HepG2 (cell line): ENCODE measurements at regions not wholly inside any gene's neighbourhood (a gene's known extent, or its start where the extent isn't known, plus 50 kb on each side); places are given as distances from the start of the nearest gene placed in this dataset.

Experiments used
- ATAC-seq: fragments of 200-7000 bp; cut with Tn5 transposase; 3 replicates; pipeline ENCODE4 v1.9.1; 2020; ENCODE audit warnings: mild to moderate bottlenecking, moderate library complexity
- BruUV-seq: library from RNA; stranded (reverse); fragments of 400-500 nt; replicated peaks from 2 replicates; lab custom pipeline; 2021; lab: Mats Ljungman, UMichigan
- CTCF ChIA-PET: fragments of 300-600 bp; formaldehyde crosslinking; extraction: SDS; loops from one replicate; lab custom pipeline; 2021; ENCODE audit warnings: low total read pairs, inconsistent platforms, low intra/inter-chr PET ratio; lab: Yijun Ruan, JAX
- POLR2A ChIA-PET: fragments of 350-600 bp; sonication (Branson Sonifier 250); formaldehyde crosslinking; loops from one replicate; lab custom pipeline; 2020; ENCODE audit warnings: antibody characterized with exemption, inconsistent platforms; lab: Yijun Ruan, JAX
- DNase-seq: peaks from one replicate; pipeline ENCODE4 v3.0.0-alpha.2; 2015; ENCODE audit warnings: low spot score
- FAIRE-seq: peaks from 3 replicates; lab custom pipeline; 2011; peaks lifted over from hg19 to GRCh38; lab: Jason Lieb, UNC
- H2AFZ ChIP-seq: one replicate; pipeline ENCODE4 v1.6.1; 2011; ENCODE audit warnings: low read length, inconsistent platforms
- H3K27ac ChIP-seq: fragments of 300-600 bp; 3 replicates; pipeline ENCODE4 v1.8.0; 2011; ENCODE audit warnings: mixed run types, mild to moderate bottlenecking, mixed read lengths, low read length, inconsistent platforms; ENCODE audit not compliant: insufficient read depth; ENCODE audit errors: extremely low read length
- H3K27me3 ChIP-seq, 2 experiments: fragments of 200-600 bp in 1 of 2; 2 replicates in 1 of 2; 3 replicates in 1 of 2; pipeline versions ENCODE4 v1.6.0 to v1.8.0; 2011; ENCODE audit warnings: low read length in 2 of 2, mild to moderate bottlenecking in 2 of 2, moderate library complexity in 2 of 2, inconsistent platforms in 1 of 2; ENCODE audit not compliant: insufficient read depth in 2 of 2, control insufficient read depth in 1 of 2
- H3K36me3 ChIP-seq, 2 experiments: fragments of 200-600 bp in 1 of 2; replicated peaks in 1 of 2; 2 replicates in 1 of 2; 3 replicates in 1 of 2; pipeline versions ENCODE4 v1.5.1 to v1.8.0; 2011; ENCODE audit warnings: low read length in 2 of 2, inconsistent platforms in 1 of 2; ENCODE audit not compliant: insufficient read depth in 2 of 2, control insufficient read depth in 1 of 2
- H3K4me1 ChIP-seq: 2 replicates; pipeline ENCODE4 v1.5.1; 2012; ENCODE audit warnings: low read length, inconsistent platforms; ENCODE audit not compliant: insufficient read depth
- H3K4me2 ChIP-seq: 2 replicates; pipeline ENCODE4 v1.6.0; 2011; ENCODE audit warnings: low read depth, low read length, inconsistent platforms
- H3K4me3 ChIP-seq, 3 experiments: fragments of 200-600 bp in 1 of 3; sonication (generic), shearing (Covaris generic) in 1 of 3; replicated peaks in 1 of 3; 2 replicates each; pipeline ENCODE4 v1.5.1; 2011 to 2016; ENCODE audit warnings: low read length in 3 of 3, inconsistent platforms in 2 of 3, low read depth in 2 of 3, mild to moderate bottlenecking in 2 of 3, control low read depth in 1 of 3, mixed read lengths in 1 of 3; ENCODE audit not compliant: insufficient read depth in 1 of 3
- H3K79me2 ChIP-seq: one replicate; pipeline ENCODE4 v1.6.1; 2011; ENCODE audit warnings: low read length, inconsistent platforms; ENCODE audit not compliant: insufficient read depth
- H3K9ac ChIP-seq: 2 replicates; pipeline ENCODE4 v1.6.0; 2011; ENCODE audit warnings: mild to moderate bottlenecking, low read depth, low read length, inconsistent platforms; ENCODE audit not compliant: insufficient read depth
- H3K9me3 ChIP-seq: 2 replicates; pipeline ENCODE4 v1.5.1; 2012; ENCODE audit warnings: mild to moderate bottlenecking, low read length
- H4K20me1 ChIP-seq: 2 replicates; pipeline ENCODE4 v1.6.0; 2011; ENCODE audit warnings: inconsistent platforms, mild to moderate bottlenecking, low read length, moderate library complexity; ENCODE audit not compliant: insufficient read depth
- ARHGAP35 ChIP-seq: sonication (generic); formaldehyde crosslinking; IDR thresholded peaks from 2 replicates; pipeline ENCODE4 v1.9.0; 2022; ENCODE audit warnings: mild to moderate bottlenecking, inconsistent platforms, moderate library complexity, missing genetic modification reagents, borderline replicate concordance
- ELF3 ChIP-seq: IDR thresholded peaks from 2 replicates; pipeline ENCODE4 v1.6.1; 2016; ENCODE audit warnings: missing genetic modification reagents, missing compliant biosample characterization
- HNRNPK ChIP-seq: fragments of 200-400 bp; formaldehyde crosslinking; IDR thresholded peaks from 2 replicates; pipeline ENCODE4 v1.6.1; 2018; ENCODE audit warnings: low read length, low read depth, moderate library complexity, mild to moderate bottlenecking; ENCODE audit not compliant: poor library complexity, severe bottlenecking
- HOXD1 ChIP-seq: sonication (generic); formaldehyde crosslinking; IDR thresholded peaks from 2 replicates; pipeline ENCODE4 v1.5.0; 2020; ENCODE audit warnings: missing genetic modification reagents
- PPARG ChIP-seq: conservative IDR thresholded peaks from 2 replicates; pipeline ENCODE4 v1.6.1; 2016; ENCODE audit warnings: missing biosample characterization, missing genetic modification reagents
- RBM39 ChIP-seq: fragments of 200-400 bp; formaldehyde crosslinking; IDR thresholded peaks from one replicate; pipeline ENCODE4 v1.6.1; 2018; ENCODE audit warnings: antibody characterized with exemption, mild to moderate bottlenecking, low read depth, low read length; ENCODE audit not compliant: poor library complexity, severe bottlenecking
- RERE ChIP-seq: IDR thresholded peaks from 2 replicates; pipeline ENCODE4 v1.6.1; 2016; ENCODE audit warnings: low read depth, missing genetic modification reagents, missing compliant biosample characterization
- SMC3 ChIP-seq: IDR thresholded peaks from 2 replicates; pipeline ENCODE4 v1.6.1; 2011; ENCODE audit warnings: low read length, improper control_type of control experiment
- ZNF10 ChIP-seq: sonication (generic); formaldehyde crosslinking; IDR thresholded peaks from 2 replicates; pipeline ENCODE4 v1.4.0; 2020; ENCODE audit warnings: mild to moderate bottlenecking, low read depth, missing genetic modification reagents, borderline replicate concordance
- ZNF280D ChIP-seq: sonication (generic); formaldehyde crosslinking; IDR thresholded peaks from 2 replicates; pipeline ENCODE4 v1.5.1; 2020; ENCODE audit warnings: mild to moderate bottlenecking, missing genetic modification reagents
- ZNF546 ChIP-seq: sonication (generic); formaldehyde crosslinking; conservative IDR thresholded peaks from 2 replicates; pipeline ENCODE4 v1.8.1; 2023; ENCODE audit warnings: mild to moderate bottlenecking, missing genetic modification reagents
- WGBS: methylation state at CpG from one replicate; pipeline ENCODE4 v1.1.6; 2017; ENCODE audit warnings: low lambda C conversion rate; 5-methylcytosine and 5-hydroxymethylcytosine counted together
- in situ Hi-C: cut with HindIII; loops from 2 replicates; pipeline ENCODE4 v1.10.0; 2017; ENCODE audit warnings: low pct_unique_long_range_greater_than_20kb; ENCODE audit not compliant: extremely low pct_ligation_motif_present
- intact Hi-C: fragments of 100-400 bp; cut with micrococcal nuclease; formaldehyde crosslinking; loops from one replicate; pipeline ENCODE4 v1.10.0; 2022; ENCODE audit not compliant: unreplicated experiment
- TF ChIP-seq, protein P1 (sequence below): sonication (generic); formaldehyde crosslinking; IDR thresholded peaks from 2 replicates; pipeline ENCODE4 v1.5.0; 2020; ENCODE audit warnings: missing genetic modification reagents, mild to moderate bottlenecking, borderline replicate concordance
- TF ChIP-seq, protein P2 (sequence below): sonication (generic); formaldehyde crosslinking; IDR thresholded peaks from 2 replicates; pipeline ENCODE4 v1.8.0; 2022; ENCODE audit warnings: mild to moderate bottlenecking, missing genetic modification reagents, moderate library complexity

- ATAC-seq: no peak
- 56% methylated on average over 8 of the region's 10 CpGs for WGBS
- Histone ChIP-seq H3K4me3 (no peak overlapping the region), H3K4me2 (no peak overlapping the region), H3K9me3 (no peaks in the 10 kb centered on the region), H4K20me1 (no peaks in the 10 kb centered on the region), H3K79me2 (no peaks in the 10 kb centered on the region), H3K9ac (no peak overlapping the region), H3K4me1 (peaks cover 5% of the 10 kb centered on the region; the same call in 1 of the 2 replicates), H3K27ac (no peak overlapping the region), H3K36me3 (no peaks in the 10 kb centered on the region), H2AFZ (no peak overlapping the region), H3K27me3 (peaks cover 3 to 46% of the 10 kb centered on the region in 2 experiments; a peak in 3 of 5 replicates)
- ChIA-PET POLR2A (no interaction called here), CTCF (no interaction called here)
- DNase-seq: no peak
- BruUV-seq: no TSS peak
- in situ Hi-C loops: no loop called here
- FAIRE-seq: no peak
- intact Hi-C loops: no loop called here
- TF ChIP-seq PPARG (CRISPR knock-in tag) (no peak), RBM39 (no peak), HOXD1 (CRISPR knock-in tag) (no peak), ELF3 (no peak), ARHGAP35 (CRISPR knock-in tag) (no peak), ZNF280D (CRISPR knock-in tag) (no peak), HNRNPK (no peak), ZNF546 (no peak), RERE (no peak), SMC3 (no peak), ZNF10 (CRISPR knock-in tag) (no peak)
- TF ChIP-seq, protein P1, sequence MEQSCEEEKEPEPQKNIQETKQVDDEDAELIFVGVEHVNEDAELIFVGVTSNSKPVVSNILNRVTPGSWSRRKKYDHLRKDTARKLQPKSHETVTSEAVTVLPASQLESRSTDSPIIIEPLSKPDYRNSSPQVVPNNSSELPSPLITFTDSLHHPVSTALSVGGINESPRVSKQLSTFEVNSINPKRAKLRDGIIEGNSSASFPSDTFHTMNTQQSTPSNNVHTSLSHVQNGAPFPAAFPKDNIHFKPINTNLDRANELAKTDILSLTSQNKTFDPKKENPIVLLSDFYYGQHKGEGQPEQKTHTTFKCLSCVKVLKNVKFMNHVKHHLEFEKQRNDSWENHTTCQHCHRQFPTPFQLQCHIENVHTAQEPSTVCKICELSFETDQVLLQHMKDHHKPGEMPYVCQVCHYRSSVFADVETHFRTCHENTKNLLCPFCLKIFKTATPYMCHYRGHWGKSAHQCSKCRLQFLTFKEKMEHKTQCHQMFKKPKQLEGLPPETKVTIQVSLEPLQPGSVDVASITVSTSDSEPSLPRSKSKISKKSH (CRISPR knock-in tag): no peak
- TF ChIP-seq, protein P2, sequence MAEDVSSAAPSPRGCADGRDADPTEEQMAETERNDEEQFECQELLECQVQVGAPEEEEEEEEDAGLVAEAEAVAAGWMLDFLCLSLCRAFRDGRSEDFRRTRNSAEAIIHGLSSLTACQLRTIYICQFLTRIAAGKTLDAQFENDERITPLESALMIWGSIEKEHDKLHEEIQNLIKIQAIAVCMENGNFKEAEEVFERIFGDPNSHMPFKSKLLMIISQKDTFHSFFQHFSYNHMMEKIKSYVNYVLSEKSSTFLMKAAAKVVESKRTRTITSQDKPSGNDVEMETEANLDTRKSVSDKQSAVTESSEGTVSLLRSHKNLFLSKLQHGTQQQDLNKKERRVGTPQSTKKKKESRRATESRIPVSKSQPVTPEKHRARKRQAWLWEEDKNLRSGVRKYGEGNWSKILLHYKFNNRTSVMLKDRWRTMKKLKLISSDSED (CRISPR knock-in tag): no peak
Measured at GRCh38 chr9:113675475-113675941, 200.6 kb upstream of the ZNF618 start.
